Activated CD4-positive, alpha-beta T cell treated with anti-CD3 and anti-CD28 coated beads, Interleukin-2, amount 10 ng/mL, durations not matched to agents 7 days and 5 days (primary cell): ENCODE measurements at regions not wholly inside any gene's neighbourhood (a gene's known extent, or its start where the extent isn't known, plus 50 kb on each side); places are given as distances from the start of the nearest gene placed in this dataset.

Experiments
- CTCF ChIA-PET: fragments of 350-600 bp; sonication (Branson Sonifier 250); formaldehyde crosslinking; loops from one replicate; lab custom pipeline; 2021; ENCODE audit warnings: antibody characterized with exemption; lab: Charles Lee
- POLR2A ChIA-PET: fragments of 350-600 bp; sonication (Branson Sonifier 250); formaldehyde crosslinking; loops from one replicate; lab custom pipeline; 2021; ENCODE audit warnings: antibody characterized with exemption; lab: Charles Lee
- DNase-seq: peaks from one replicate; pipeline ENCODE4 v3.0.0-alpha.2; 2020
- H3K27ac Mint-ChIP-seq: one replicate; pipeline ENCODE4 v1.8.0; 2021; ENCODE audit warnings: mild to moderate bottlenecking, moderate library complexity, mixed read lengths
- H3K27me3 Mint-ChIP-seq: one replicate; pipeline ENCODE4 v1.8.0; 2021; ENCODE audit warnings: mixed read lengths
- H3K36me3 Mint-ChIP-seq: one replicate; pipeline ENCODE4 v1.8.0; 2021; ENCODE audit warnings: low read depth, mixed read lengths
- H3K4me1 Mint-ChIP-seq: one replicate; pipeline ENCODE4 v1.8.0; 2021; ENCODE audit warnings: mixed read lengths
- H3K4me3 Mint-ChIP-seq: one replicate; pipeline ENCODE4 v1.8.0; 2021; ENCODE audit warnings: mild to moderate bottlenecking, moderate library complexity, mixed read lengths
- H3K9me3 Mint-ChIP-seq: one replicate; pipeline ENCODE4 v1.8.0; 2021; ENCODE audit warnings: mixed read lengths

DNA sequence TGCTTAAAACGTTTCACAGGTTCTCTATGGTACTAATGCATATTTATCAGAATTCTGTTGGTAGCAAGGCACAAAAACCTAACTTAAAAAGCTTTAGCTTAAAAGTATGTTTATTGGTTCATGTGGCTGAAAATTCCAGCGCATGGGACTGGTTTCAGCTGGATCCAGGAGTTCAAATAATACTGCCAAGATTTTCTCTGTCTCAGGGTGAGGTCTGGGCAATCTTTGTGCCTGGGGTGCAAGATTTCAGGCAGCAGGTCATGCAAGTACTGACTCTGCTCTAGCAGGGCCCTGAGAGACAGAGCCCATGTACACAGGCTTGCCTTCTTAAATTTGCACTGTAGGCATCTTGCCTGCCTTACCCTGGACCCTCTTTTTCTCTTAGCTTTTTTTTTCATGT is 134.2 kb upstream of the GAS1 start:
- no peak for DNase-seq
- no peaks in the 10 kb centered on the region for H3K27me3 Mint-ChIP-seq
- no peak overlapping the region for H3K4me3 Mint-ChIP-seq
- H3K36me3 Mint-ChIP-seq: no peaks in the 10 kb centered on the region
- ChIA-PET POLR2A (no interaction called here), CTCF (interaction anchor here (0.7 kb wide), 1 partner anchor 14 kb away, joined by 3 read pairs; no protein-coding TSS in a partner anchor)
- no peaks in the 10 kb centered on the region for H3K9me3 Mint-ChIP-seq
- H3K27ac Mint-ChIP-seq: no peak overlapping the region
- H3K4me1 Mint-ChIP-seq: no peaks in the 10 kb centered on the region

DNA sequence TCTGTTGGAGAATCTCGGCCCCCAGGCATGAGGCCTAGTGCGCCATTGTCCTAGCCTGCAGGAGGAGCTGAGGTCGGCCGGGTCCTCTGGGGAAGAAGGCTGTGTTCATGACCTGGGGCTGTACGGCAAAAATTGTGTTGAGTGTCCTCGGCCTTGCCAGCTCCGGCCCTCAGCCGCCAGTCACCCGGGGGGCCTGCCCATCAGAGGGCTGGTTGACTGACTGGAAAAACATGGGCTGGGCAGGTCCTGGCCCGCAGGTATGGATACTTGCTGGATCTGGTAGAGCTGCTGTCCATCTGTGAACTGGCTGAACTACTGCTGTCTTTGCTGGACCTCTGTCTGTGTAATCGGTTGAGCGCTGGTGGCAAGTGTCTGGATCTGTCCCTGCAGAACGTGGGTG is 136.7 kb upstream of the GAS1 start:
- Mint-ChIP-seq H3K27me3 (no peaks in the 10 kb centered on the region), H3K4me3 (no peak overlapping the region), H3K27ac (no peak overlapping the region), H3K4me1 (no peaks in the 10 kb centered on the region), H3K9me3 (no peaks in the 10 kb centered on the region), H3K36me3 (no peaks in the 10 kb centered on the region)
- POLR2A ChIA-PET: no interaction called here
- CTCF ChIA-PET: no interaction called here
- DNase-seq: no peak

DNA sequence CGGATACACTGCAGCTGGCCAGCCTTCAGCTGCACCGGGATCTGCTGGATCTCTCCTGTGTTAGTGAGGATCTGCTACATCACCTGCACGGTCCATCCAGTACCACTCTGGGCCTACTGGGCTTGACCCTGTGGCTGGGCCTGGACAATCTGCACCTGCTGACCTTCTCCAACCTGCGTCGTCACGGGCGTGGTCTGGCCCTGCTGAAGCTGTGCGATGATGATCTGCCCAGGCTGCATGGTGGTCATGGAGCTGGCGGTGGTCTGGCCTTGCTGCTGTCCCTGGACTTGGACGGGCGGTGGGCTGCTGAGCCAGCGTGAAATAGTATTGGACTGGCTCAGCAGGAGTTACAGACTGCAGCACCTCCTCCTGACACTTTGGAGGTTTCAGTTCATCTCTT is 137.1 kb upstream of the GAS1 start:
- Mint-ChIP-seq H3K36me3 (no peaks in the 10 kb centered on the region), H3K4me3 (no peak overlapping the region), H3K27me3 (peaks cover 3% of the 10 kb centered on the region), H3K27ac (no peak overlapping the region), H3K4me1 (no peaks in the 10 kb centered on the region), H3K9me3 (no peaks in the 10 kb centered on the region)
- ChIA-PET CTCF (no interaction called here), POLR2A (no interaction called here)
- DNase-seq: no peak

DNA sequence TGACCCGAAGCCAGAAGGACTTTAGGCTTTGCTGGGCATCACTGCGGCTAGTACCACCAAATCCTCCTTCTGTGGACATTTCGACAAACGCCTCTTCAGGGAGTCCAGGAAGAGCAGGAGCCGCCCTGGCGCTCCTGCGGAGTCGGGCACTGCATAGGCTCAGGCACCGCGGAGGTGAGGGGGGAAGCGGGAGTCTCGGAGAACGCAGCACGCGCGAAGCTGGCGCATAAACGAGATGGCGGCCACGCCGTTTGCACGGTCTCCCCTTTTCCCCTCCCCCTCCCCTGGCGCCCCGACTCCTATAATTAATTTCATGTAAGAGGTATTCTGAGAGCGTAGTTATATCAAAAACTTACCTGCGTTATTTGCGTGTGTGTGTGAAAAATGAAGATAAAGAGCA is 137.8 kb upstream of the GAS1 start:
- ChIA-PET POLR2A (no interaction called here), CTCF (no interaction called here)
- Mint-ChIP-seq H3K36me3 (no peaks in the 10 kb centered on the region), H3K27ac (no peak overlapping the region), H3K4me1 (no peaks in the 10 kb centered on the region), H3K9me3 (no peaks in the 10 kb centered on the region), H3K4me3 (no peak overlapping the region), H3K27me3 (peaks cover 6% of the 10 kb centered on the region)
- DNase-seq: no peak

DNA sequence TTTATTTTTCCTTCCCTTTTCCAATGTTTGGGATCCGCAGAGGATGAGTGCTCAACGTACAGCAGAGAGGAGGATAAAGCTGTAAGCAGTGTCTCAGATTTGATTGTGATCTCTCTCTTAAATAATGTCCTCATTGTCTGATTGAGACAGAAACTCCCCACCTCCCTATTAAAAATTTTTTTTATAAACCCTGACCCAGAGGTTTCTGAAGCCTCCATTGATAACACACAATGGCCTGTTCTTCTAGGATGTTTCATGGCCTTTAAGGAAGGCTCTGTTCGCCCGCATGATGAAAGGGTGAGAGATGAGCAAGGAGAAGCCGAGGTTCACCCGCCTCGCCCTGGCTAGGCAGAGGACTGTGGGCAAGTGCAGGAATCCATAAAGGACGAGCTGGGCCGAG is 138.2 kb upstream of the GAS1 start:
- peaks cover 6% of the 10 kb centered on the region for H3K27me3 Mint-ChIP-seq
- H3K27ac Mint-ChIP-seq: no peak overlapping the region
- no peak for DNase-seq
- H3K4me3 Mint-ChIP-seq: no peak overlapping the region
- H3K9me3 Mint-ChIP-seq: no peaks in the 10 kb centered on the region
- no peaks in the 10 kb centered on the region for H3K36me3 Mint-ChIP-seq
- CTCF ChIA-PET: no interaction called here
- no peaks in the 10 kb centered on the region for H3K4me1 Mint-ChIP-seq
- POLR2A ChIA-PET: no interaction called here

DNA sequence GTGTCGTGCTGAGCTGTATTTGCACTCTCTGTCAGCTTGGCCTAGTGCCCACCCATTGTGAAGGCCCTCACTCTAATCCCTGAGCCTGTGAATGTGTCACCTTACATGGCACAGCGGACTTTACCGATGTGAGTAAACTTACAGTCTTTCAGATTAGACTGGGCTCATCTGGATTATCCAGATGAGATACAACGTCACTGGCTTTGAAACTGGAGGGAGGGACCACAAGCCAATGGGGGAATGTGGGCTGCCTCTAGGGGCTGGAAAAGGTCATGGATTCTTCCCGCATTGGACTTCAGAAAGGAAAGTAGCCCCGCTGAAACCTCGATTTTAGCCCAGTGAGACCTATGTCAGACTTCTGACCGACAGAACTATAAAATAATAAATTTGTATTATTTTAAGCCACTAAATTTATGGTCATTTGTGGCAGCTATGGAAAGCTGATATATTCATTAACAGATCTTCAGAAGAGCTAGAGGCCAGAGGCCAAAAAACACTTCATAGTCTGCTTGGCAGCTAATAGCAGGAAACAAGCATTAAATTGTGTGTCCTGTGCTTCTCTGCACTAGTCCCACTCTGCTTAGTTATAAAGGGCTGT is 139.0 kb upstream of the GAS1 start:
- ChIA-PET CTCF (no interaction called here), POLR2A (no interaction called here)
- no peaks in the 10 kb centered on the region for H3K36me3 Mint-ChIP-seq
- H3K4me1 Mint-ChIP-seq: no peaks in the 10 kb centered on the region
- H3K4me3 Mint-ChIP-seq: no peak overlapping the region
- DNase-seq: no peak
- H3K9me3 Mint-ChIP-seq: no peaks in the 10 kb centered on the region
- peaks cover 6% of the 10 kb centered on the region for H3K27me3 Mint-ChIP-seq
- no peak overlapping the region for H3K27ac Mint-ChIP-seq

DNA sequence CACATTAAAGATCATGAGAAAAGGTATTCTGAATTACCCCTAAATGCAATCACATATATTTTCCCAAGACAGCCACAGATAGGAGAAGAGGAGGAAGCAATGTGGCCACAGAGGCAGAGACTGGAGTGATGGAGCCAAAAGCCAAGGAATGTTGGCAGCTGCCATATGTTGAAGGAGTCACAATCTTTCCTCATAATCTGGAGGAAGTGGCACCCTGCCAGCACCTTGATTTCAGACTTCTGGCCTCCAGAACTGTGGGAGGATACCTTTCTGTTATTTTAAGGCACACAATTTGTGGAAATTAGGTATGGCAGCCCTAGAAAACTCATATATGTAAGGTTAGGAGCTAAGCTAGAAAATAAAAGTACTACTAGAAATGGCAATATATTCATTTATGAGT is 139.9 kb upstream of the GAS1 start:
- CTCF ChIA-PET: no interaction called here
- H3K27ac Mint-ChIP-seq: no peak overlapping the region
- H3K4me3 Mint-ChIP-seq: no peak overlapping the region
- DNase-seq: no peak
- POLR2A ChIA-PET: no interaction called here
- peaks cover 6% of the 10 kb centered on the region for H3K27me3 Mint-ChIP-seq
- no peaks in the 10 kb centered on the region for H3K9me3 Mint-ChIP-seq
- no peaks in the 10 kb centered on the region for H3K36me3 Mint-ChIP-seq
- no peaks in the 10 kb centered on the region for H3K4me1 Mint-ChIP-seq

DNA sequence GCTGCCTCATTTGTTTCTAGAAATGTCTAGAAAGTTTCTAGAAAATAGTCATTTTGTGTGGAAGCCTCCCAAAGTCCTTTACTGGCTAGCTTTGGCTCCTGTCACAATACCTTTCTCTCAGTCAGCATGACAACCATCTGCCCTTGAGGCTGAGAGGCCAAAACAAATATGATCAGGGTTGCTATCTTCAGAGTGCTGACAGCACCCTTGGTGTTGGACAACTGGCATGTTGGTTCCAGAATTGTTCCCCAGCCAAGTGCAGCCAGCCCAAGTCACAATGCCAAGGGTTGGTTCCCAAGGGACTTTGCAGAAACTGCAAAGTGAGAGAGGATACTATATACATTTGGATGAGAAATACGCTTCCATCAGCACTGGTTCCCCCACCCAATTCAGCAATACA is 140.9 kb upstream of the GAS1 start:
- Mint-ChIP-seq H3K36me3 (no peaks in the 10 kb centered on the region), H3K27me3 (peaks cover 6% of the 10 kb centered on the region), H3K9me3 (peaks cover 5% of the 10 kb centered on the region), H3K27ac (no peak overlapping the region), H3K4me1 (no peaks in the 10 kb centered on the region), H3K4me3 (no peak overlapping the region)
- DNase-seq: no peak
- CTCF ChIA-PET: no interaction called here
- POLR2A ChIA-PET: no interaction called here

DNA sequence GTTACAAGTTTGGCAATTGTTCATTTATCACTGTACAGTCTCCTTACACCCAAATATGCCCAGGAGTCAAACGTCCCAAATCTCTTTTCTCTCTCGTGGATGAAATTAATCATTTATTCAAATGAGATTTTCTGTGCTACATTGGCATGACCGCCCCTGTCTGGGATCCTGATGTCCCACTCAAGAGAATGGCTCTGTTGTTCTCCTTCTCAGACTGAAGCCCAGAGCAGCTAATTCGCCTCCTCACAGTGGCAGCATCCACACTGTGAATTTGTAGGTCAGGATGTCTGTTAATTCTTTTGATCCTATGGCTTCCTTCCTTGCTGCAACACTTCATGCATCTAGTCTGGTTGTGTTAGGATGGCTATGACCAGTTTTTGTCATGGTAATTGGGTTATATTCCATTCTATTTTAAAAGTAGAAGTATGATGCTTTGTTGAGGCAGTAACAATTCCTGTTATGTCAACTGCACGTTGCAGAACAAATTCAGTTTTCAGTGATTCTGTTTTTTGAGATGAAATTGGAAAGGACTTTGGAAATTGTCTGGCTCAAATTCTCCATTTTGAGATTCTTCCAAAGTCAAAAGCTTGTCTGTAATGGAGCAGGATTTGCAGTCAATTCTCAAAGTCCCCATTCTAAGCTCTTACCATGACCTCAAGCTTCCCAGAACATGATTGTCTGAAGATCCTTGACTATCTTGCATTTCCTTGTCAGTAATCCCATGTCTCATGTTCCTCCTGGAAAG is 141.5 kb upstream of the GAS1 start:
- no peak overlapping the region for H3K4me3 Mint-ChIP-seq
- H3K27me3 Mint-ChIP-seq: peaks cover 6% of the 10 kb centered on the region
- peaks cover 5% of the 10 kb centered on the region for H3K9me3 Mint-ChIP-seq
- no peaks in the 10 kb centered on the region for H3K36me3 Mint-ChIP-seq
- H3K27ac Mint-ChIP-seq: no peak overlapping the region
- no peak for DNase-seq
- H3K4me1 Mint-ChIP-seq: no peaks in the 10 kb centered on the region
- CTCF ChIA-PET: no interaction called here
- POLR2A ChIA-PET: no interaction called here

DNA sequence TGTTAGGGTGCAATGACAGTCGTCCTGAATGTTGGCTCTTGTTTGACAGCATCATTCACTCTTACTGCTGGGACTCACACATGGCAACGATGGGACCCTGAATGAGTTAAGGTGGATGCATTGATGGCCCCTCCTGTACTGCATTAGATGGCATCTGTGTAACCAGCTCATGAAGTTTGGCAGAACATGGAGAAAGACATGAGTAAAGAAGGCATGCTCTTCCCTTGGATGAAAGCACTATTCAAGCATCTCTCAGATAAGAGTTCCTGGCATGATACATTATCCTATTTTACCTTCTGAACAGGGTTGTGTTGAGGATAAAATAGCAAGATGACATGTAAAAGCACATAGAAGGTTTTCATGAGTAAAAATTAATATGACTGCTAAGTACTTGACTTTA is 142.2 kb upstream of the GAS1 start:
- CTCF ChIA-PET: no interaction called here
- peaks cover 6% of the 10 kb centered on the region for H3K27me3 Mint-ChIP-seq
- no peak for DNase-seq
- H3K27ac Mint-ChIP-seq: no peak overlapping the region
- H3K36me3 Mint-ChIP-seq: no peaks in the 10 kb centered on the region
- H3K4me3 Mint-ChIP-seq: no peak overlapping the region
- H3K9me3 Mint-ChIP-seq: peaks cover 5% of the 10 kb centered on the region
- H3K4me1 Mint-ChIP-seq: no peaks in the 10 kb centered on the region
- POLR2A ChIA-PET: no interaction called here

DNA sequence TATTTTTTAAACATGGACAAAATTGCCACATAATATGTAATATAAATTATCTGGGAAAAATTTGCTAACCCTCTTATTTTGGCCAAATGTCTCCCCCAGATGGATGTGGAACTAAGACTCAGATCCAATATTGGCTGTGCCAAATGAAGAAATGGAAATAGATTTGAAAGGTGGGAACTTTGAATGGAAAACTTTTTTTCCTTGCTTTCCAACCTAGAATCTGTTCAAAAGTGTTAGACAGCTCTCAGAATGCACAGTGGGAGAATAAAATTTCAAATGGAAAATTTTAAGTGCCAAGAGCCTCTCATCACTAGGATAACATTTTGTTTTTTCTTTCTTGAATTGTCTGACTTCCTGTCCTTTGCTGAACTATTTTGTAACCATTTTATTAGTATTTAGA is 142.6 kb upstream of the GAS1 start:
- H3K9me3 Mint-ChIP-seq: peaks cover 5% of the 10 kb centered on the region
- no peak overlapping the region for H3K27ac Mint-ChIP-seq
- H3K36me3 Mint-ChIP-seq: no peaks in the 10 kb centered on the region
- H3K4me3 Mint-ChIP-seq: no peak overlapping the region
- peaks cover 6% of the 10 kb centered on the region for H3K27me3 Mint-ChIP-seq
- ChIA-PET CTCF (no interaction called here), POLR2A (no interaction called here)
- no peaks in the 10 kb centered on the region for H3K4me1 Mint-ChIP-seq
- no peak for DNase-seq

DNA sequence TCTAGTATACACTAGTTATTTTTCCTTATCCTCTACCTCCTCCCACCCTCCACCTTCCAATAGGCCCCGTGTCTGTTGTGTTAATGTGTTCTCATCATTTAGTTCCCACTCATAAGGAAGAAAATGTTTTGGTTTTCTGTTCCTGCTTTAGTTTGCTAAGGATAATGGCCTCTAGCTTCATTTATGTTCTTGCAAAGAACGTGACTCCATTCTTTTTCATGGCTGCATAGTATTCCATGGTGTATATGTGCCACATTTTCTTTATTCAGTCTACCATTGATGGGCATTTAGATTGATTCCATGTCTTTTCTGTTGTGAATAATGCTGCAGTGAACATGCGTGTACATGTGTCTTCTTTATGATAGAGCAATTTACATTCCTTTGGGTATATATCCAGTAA is 146.5 kb upstream of the GAS1 start:
- Mint-ChIP-seq H3K27ac (no peak overlapping the region), H3K36me3 (no peaks in the 10 kb centered on the region), H3K4me1 (no peaks in the 10 kb centered on the region), H3K27me3 (peaks cover 6% of the 10 kb centered on the region), H3K9me3 (peaks cover 5% of the 10 kb centered on the region), H3K4me3 (no peak overlapping the region)
- no peak for DNase-seq
- CTCF ChIA-PET: no interaction called here
- POLR2A ChIA-PET: no interaction called here

DNA sequence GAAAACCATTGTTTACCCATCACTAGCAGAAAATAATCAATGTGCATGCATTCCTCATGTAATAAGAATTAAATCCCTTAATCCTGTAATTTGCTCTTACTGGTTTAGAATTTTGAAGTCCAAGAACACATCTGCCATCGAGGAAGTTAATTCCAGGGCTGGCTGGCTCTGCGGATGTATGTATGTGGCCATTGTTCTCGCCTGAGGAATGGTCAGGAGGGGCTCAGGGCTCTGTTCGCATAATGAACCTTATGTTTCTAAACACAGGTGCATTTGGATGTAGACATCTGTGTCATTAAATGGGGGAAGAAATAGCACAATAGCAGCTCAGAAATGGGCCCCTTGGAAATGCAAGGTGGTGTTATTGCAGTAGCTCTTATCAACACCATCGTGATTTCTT is 148.6 kb upstream of the GAS1 start:
- Mint-ChIP-seq H3K9me3 (peaks cover 5% of the 10 kb centered on the region), H3K4me3 (no peak overlapping the region), H3K4me1 (no peaks in the 10 kb centered on the region), H3K27ac (no peak overlapping the region), H3K27me3 (no peaks in the 10 kb centered on the region), H3K36me3 (no peaks in the 10 kb centered on the region)
- POLR2A ChIA-PET: no interaction called here
- CTCF ChIA-PET: no interaction called here
- DNase-seq: no peak

DNA sequence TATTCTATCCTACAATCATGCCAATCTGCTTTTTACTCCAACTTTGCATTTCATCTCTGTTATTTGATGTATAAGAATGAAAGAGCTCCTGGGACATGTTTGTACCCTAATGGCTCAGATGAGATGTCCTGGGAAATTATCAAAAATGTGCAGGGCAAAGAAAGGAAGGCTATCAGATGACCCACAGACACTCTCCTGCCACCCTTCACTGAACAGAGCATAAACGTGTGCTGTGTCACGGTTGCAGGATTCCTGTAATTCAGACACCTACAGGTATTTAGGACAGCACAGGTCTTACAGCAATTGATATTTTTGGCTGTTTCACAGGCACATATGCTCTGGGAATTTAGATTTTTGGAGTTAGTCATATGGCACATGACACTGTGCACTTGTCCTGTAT is 149.2 kb upstream of the GAS1 start:
- H3K4me1 Mint-ChIP-seq: no peaks in the 10 kb centered on the region
- no peaks in the 10 kb centered on the region for H3K36me3 Mint-ChIP-seq
- no peaks in the 10 kb centered on the region for H3K27me3 Mint-ChIP-seq
- DNase-seq: no peak
- no peak overlapping the region for H3K4me3 Mint-ChIP-seq
- no peak overlapping the region for H3K27ac Mint-ChIP-seq
- ChIA-PET POLR2A (no interaction called here), CTCF (no interaction called here)
- peaks cover 5% of the 10 kb centered on the region for H3K9me3 Mint-ChIP-seq
